Mucosa of descending colon (tissue), 3 donors: ENCODE measurements at regions not wholly inside any gene's neighbourhood (a gene's known extent, or its start where the extent isn't known, plus 50 kb on each side); places are given as distances from the start of the nearest gene placed in this dataset.
"Not testable (repeated sequence)": the region's sequence is repeated elsewhere in the genome, so short reads cannot be mapped to it uniquely, and the experiment has no call there.

ENCODE experiments used
- ATAC-seq: fragments of 200-7000 bp; cut with Tn5 transposase; one replicate; pipeline ENCODE4 v1.9.1; 2020; ENCODE audit warnings: mild to moderate bottlenecking, moderate library complexity
- DNase-seq, 3 donors: peaks; one replicate each; pipeline ENCODE4 v3.0.0-alpha.2; 2020
- H3K36me3 ChIP-seq: fragments of 200-600 bp; one replicate; pipeline ENCODE4 v1.8.0; 2021; ENCODE audit warnings: low read depth, mild to moderate bottlenecking
- H3K4me1 ChIP-seq: fragments of 200-600 bp; one replicate; pipeline ENCODE4 v1.8.0; 2021; ENCODE audit warnings: low read depth, mild to moderate bottlenecking
- H3K4me3 ChIP-seq: fragments of 200-600 bp; one replicate; pipeline ENCODE4 v1.8.0; 2021; ENCODE audit warnings: mild to moderate bottlenecking
- H3K9me3 ChIP-seq: fragments of 200-600 bp; one replicate; pipeline ENCODE4 v1.8.0; 2021; ENCODE audit warnings: mild to moderate bottlenecking
- intact Hi-C, 2 donors: fragments of 100-400 bp; cut with DNase I in 1 of 2; cut with micrococcal nuclease in 1 of 2; formaldehyde crosslinking; loops; one replicate each; pipeline versions ENCODE4 v1.11.0 to v1.11.1; 2022; cut with DNase I, micrococcal nuclease
- TF ChIP-seq, protein P1 (sequence below): fragments of 200-600 bp; IDR thresholded peaks from one replicate; pipeline ENCODE4 v1.8.0; 2022; ENCODE audit warnings: antibody characterized with exemption, mild to moderate bottlenecking
- donor health status: DM: no; HTN: no; CAD: no; lungs with moderate emphysema.
- donor health status: DM: no; HTN: no; CAD: no.
- donor health status: DM: no; HTN: yes; CAD: no.

DNA sequence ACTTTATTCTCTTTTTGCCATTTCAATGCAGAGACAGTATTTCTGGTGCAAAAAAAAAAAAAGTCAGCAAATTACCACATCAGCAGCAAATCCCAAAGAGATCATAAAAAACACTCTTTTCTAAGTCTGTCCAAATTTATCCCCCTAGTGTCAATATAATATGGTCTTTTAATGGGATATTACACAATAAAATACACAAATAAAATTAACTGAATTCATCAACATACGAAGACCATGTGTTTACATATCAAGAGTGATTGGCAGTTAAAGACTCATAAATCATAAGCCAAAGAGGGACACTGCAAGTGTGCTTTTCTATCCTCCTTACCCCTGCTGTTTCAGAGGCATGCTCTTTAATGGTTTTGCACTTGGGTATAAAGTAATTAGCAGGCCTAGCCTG lies 340.2 kb upstream of the DKK2 start:
- TF ChIP-seq, protein P1, sequence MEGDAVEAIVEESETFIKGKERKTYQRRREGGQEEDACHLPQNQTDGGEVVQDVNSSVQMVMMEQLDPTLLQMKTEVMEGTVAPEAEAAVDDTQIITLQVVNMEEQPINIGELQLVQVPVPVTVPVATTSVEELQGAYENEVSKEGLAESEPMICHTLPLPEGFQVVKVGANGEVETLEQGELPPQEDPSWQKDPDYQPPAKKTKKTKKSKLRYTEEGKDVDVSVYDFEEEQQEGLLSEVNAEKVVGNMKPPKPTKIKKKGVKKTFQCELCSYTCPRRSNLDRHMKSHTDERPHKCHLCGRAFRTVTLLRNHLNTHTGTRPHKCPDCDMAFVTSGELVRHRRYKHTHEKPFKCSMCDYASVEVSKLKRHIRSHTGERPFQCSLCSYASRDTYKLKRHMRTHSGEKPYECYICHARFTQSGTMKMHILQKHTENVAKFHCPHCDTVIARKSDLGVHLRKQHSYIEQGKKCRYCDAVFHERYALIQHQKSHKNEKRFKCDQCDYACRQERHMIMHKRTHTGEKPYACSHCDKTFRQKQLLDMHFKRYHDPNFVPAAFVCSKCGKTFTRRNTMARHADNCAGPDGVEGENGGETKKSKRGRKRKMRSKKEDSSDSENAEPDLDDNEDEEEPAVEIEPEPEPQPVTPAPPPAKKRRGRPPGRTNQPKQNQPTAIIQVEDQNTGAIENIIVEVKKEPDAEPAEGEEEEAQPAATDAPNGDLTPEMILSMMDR, result no peak
- Histone ChIP-seq H3K4me1 (no peaks in the 10 kb centered on the region), H3K36me3 (no peaks in the 10 kb centered on the region), H3K9me3 (no peaks in the 10 kb centered on the region), H3K4me3 (no peak overlapping the region)
- ATAC-seq, result no peak
- intact Hi-C loops, result no loop called here
- no peak for DNase-seq

DNA sequence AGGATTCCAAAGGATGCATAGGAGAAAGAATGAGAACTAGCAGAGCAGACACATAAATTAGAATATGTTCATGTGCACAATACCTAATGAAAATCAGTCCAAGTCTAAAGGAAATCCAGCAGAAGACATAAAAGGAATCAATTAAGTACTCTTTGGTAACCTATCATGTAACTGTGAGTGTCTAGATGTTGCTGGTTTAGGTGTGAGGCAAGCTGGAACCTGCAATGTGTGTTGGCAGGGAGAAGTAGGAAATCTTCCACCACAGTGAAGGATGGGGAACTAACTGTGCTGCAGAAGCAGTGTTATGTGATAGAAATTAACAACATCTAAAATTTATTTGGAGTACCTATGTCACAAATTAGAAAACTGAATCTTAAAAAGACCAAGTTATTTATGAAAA lies 330.8 kb upstream of the DKK2 start:
- DNase-seq (no peak), ATAC-seq (no peak)
- intact Hi-C loops, result no loop called here
- H3K36me3 ChIP-seq, result no peaks in the 10 kb centered on the region
- no peak overlapping the region for H3K4me3 ChIP-seq
- no peaks in the 10 kb centered on the region for H3K9me3 ChIP-seq
- TF ChIP-seq, protein P1, result no peak
- no peaks in the 10 kb centered on the region for H3K4me1 ChIP-seq

DNA sequence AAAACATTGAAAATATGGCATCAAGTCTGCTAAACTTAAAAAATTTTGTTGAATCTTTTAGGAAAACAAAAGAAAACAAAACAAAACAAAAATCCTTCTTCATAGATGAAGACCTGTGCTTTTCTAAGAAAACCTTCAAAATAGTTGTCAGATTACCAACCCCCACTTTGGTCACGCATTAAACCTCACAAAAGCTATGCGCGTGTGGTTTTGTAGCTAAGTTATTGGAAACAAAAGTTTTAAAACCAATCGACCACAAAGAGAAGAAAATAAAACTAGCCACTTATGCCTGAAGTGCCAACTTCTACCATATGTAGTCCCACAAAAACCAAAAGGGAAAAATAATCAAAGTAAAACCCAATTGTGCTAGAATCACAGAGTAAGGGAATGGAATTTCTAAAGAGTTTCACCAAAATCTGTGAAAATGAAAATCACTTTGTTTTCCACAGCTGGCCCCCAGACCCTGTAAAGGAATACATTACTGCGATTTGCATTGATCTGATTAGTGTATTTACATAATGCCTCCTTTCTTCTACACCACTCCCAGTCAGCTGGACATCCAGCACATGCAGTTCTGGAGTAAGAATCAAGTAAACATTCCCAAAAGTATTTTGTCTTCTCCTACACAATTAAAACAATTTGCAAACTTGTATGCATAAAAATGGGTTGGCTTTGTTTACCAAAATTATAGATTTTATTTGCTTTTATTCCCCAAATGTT lies 330.1 kb upstream of the DKK2 start:
- intact Hi-C loops, result no loop called here
- TF ChIP-seq, protein P1, result no peak
- no peak for ATAC-seq

DNA sequence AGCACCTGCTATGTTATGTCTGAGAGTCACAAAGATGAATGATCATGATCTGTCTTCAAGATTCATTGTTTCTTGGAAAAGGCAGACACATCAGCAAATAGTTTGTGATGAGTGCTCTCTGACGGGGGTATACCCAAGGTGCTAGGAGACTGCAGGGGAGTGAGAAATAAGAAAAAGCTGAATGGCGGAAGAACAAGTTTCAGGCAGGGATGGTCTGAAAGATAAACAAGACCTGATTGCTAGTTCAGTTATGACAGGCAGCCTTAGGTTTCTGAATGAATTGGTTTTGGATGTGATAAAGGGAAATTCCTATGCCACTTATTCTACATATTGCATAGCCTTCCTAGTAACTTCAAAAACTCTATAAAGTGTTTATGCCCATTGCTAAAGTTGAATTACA lies 327.0 kb upstream of the DKK2 start:
- ATAC-seq, result no peak
- DNase-seq, result no peak
- Histone ChIP-seq H3K9me3 (no peaks in the 10 kb centered on the region), H3K4me3 (no peak overlapping the region), H3K4me1 (no peaks in the 10 kb centered on the region), H3K36me3 (no peaks in the 10 kb centered on the region)
- TF ChIP-seq, protein P1, result no peak
- intact Hi-C loops, result no loop called here

More for the DNA sequence above, 330.1 kb upstream of the DKK2 start:
- DNase-seq, result no peak
- Histone ChIP-seq H3K4me1 (no peaks in the 10 kb centered on the region), H3K4me3 (no peak overlapping the region), H3K36me3 (no peaks in the 10 kb centered on the region), H3K9me3 (no peaks in the 10 kb centered on the region)

DNA sequence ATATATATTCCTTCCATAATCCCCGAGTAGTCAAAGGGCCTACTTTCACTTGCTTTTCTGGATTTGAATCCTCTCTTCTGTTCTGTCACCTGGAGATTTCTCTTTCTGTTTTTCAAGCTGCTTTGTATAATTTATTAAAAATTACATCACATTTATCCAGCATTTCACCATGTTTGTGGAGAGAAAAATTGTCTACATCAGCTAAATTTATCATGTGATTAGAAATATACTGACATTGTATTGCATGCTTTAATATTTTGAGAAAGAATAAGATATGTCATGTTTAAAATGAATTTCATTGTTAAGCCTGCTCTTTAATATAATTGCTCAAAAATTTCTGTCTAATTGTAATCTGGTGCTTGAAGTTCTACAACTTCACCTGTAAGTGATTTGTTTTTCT lies 323.1 kb upstream of the DKK2 start:
- Histone ChIP-seq H3K36me3 (no peaks in the 10 kb centered on the region), H3K4me1 (no peaks in the 10 kb centered on the region), H3K4me3 (no peak overlapping the region), H3K9me3 (no peaks in the 10 kb centered on the region)
- DNase-seq, result no peak
- ATAC-seq, result no peak
- intact Hi-C loops, result no loop called here
- TF ChIP-seq, protein P1, result no peak

DNA sequence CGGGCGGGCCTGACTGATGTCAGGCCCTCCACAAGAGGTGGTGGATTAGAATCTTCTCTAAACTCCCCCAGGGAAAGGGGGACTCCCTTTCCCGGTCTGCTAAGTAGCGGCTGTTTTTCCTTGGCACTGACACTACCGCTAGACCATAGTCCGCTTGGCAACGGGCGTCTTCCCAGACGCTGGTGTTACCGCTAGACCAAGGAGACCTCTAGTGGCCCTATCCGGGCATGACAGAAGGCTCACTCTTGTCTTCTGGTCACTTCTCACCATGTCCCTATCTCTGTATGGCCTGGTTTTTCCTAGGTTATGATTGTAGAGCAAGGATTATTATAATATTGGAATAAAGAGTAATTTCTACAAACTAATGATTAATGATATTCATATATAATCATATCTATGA lies 318.2 kb upstream of the DKK2 start:
- ATAC-seq, intact Hi-C loops, H3K4me3 ChIP-seq, H3K9me3 ChIP-seq, H3K4me1 ChIP-seq, H3K36me3 ChIP-seq, DNase-seq: not testable (repeated sequence)
